NCI-H510A (cell line): ENCODE measurements at regions not wholly inside any gene's neighbourhood (a gene's known extent, or its start where the extent isn't known, plus 50 kb on each side); places are given as distances from the start of the nearest gene placed in this dataset.

ENCODE experiments used
- DNase-seq: peaks from one replicate; lab custom pipeline; 2025; lab: John Stamatoyannopoulos, UW

DNA sequence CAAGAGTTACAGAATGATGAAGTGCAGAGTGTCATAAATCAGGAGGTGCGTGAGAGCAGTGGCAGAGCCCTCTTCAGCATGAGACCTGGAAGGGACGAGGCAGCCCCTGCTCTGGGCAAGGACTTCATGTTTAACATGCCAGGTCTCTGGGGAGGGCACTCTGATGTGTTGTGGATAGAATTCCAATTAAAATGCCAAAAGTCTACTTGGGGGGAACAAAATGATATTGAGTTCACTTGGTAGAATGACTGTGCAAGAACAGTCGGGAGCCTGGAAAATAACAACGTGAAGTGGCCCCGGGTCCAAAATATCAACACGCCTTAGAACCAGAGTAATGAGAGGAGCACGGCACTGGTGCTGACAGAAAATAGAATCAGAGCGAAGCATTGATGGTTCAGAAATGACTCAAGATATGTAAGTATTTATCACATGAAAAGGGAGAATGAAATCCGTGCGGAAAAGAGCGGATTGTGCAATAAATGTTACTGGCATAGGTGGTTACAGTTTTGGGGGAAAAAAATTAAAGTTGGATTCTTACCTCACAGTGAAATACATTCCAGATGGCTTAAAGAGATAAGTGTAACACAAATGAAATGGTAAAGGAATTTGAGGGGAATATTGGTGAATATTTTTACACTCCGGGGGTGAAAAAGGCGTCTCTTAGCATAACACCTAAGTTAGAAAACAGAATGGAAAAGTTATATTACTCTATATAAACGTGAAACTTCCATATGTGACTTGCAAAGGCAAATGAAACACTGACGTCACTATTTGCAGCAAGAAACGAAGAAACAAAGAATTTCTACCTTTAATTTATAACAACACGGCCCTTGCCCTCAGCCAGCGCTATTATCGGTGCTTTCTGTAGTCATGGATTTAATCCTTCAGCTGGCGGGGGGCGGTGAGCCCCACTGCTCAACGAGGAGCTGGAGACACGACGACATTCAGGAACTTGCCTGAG is 159.4 kb upstream of the TWIST2 start:
- no peak for DNase-seq

GRCh38 chr2:238689331-238689730 is 158.6 kb upstream of the TWIST2 start:
- no peak for DNase-seq

GRCh38 chr2:238689871-238690389 is 158.0 kb upstream of the TWIST2 start:
- no peak for DNase-seq

GRCh38 chr2:238690511-238690910 is 157.4 kb upstream of the TWIST2 start:
- no peak for DNase-seq

GRCh38 chr2:238691596-238692491 is 156.0 kb upstream of the TWIST2 start:
- no peak for DNase-seq

DNA sequence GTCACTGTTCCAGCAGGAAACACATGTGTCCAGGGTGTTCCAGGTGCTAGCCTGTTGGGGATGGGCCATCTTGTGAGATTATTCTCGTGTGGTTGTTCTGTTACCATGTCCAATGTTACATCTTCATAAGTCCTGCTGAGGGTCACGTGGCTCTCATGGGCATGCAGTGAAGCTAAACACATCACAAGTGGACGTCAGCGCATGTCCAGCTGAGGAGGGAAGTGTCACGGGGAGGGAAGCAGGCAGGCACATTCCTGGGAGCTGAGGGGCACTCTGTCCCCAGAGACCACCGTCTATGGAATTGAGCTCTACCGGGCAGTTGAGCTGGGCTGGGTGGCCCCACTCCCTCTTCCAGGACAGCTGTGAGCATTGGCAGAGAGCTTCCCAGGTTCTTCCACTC is 155.3 kb upstream of the TWIST2 start:
- no peak for DNase-seq

- DNase-seq, result no peak
Measured at GRCh38 chr2:238693337-238694093, 154.4 kb upstream of the TWIST2 start.

- DNase-seq, result no peak
Measured at GRCh38 chr2:238694136-238694755, 153.6 kb upstream of the TWIST2 start.

GRCh38 chr2:238694922-238695321 is 153.0 kb upstream of the TWIST2 start:
- DNase-seq, result no peak

GRCh38 chr2:238695538-238695937 is 152.3 kb upstream of the TWIST2 start:
- no peak for DNase-seq

GRCh38 chr2:238696331-238696730 is 151.6 kb upstream of the TWIST2 start:
- DNase-seq, result no peak

DNA sequence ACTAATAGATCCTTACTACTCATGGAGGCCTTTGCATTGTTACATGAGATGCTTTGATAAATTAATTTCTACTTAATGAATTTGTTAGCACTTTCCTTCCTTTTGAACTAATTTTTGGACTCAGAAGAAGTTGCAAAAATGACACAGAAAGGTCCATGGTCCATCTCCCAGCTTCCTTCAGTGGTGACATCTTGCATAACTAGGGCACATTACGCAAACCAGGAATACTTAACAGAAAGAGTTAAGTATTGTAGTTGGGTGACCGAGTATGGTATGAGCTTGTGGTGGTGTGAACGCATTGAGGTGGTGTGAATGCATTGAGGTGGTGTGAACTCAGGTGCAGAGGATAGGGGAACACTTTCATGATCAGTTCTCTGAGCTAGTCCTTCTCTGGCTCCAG is 151.1 kb upstream of the TWIST2 start:
- DNase-seq, result no peak

GRCh38 chr2:238697193-238698071 is 150.5 kb upstream of the TWIST2 start:
- no peak for DNase-seq

- DNase-seq, result no peak
Measured at GRCh38 chr2:238698072-238698352, 149.9 kb upstream of the TWIST2 start.

DNA sequence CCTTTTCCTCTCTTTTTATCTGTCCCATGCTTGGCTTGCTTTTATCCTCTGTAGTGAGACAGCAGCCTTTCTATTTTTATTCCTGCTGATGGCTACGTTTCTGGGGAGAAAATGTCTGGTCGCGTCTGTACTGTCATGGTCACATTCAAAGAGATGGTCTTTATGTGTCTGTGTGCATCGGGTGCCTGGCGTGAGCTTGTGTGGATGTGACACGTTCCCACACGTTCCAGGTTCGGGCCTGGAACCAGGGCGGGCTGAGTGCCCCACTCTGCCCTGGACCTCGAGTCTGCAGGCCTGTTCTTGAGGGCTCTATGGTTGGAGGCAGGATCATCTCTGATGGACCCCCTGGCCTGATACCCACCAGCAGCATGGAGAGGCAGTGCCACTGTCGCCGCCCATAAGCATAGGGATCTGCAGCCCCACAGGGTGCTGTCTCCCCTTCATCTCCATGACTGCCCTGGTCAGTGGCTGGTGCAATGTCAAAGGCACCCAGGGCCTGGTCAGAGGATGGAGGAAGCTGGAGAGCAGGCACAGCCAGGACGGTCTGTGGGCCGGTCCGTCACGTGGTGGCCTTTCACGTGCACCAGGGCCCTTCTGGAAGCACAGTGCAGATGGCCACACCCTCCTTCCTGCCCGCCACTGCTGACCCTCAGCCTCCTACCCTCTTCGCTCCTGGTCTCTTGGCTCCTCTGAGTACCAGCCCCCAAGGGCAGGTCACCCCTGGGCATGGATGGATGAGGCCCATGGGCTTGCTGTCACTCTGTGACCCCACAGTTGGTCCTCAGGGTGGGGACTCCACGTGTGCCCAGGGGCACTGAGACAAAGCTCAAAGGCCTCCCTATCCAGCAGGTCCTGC is 149.2 kb upstream of the TWIST2 start:
- no peak for DNase-seq

DNA sequence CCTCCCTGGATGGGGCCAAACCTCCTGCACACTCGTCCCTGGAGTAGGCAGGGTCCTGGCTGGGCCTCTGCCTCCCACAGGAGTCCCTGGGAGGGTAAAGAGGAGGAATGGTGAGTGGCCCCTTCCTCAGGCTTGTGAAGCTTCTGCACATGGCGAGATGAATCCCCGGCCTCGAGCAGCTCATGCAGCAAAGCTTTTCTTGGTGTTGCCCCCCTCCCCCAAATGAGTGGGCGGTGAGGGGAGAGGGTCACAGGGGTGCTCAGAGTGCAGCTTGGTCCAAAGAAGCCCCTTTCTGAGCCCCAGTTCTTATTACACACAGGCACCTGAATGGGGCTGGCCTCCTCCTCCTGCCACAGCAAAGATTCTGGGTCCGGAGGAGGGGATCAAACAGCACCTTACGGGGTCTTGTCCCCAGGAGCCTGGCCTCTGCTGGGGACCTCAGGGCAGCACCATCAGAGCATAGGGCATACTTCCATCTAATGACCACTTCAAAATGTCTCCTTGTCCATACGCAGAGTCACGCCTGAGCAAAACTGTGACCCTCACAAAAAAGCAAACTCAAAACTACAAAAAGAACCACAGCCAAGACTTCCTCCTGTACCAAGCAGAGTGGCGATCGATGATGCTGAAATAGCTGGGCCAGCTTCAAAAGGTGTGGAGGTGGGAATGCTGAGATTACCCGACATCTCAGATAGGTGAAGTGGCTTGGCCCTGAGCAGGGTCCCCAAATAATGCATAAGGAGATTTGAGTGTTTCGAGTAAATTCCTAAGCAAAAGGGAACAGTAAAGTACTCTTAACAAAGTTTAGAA is 148.4 kb upstream of the TWIST2 start:
- DNase-seq, result no peak

DNA sequence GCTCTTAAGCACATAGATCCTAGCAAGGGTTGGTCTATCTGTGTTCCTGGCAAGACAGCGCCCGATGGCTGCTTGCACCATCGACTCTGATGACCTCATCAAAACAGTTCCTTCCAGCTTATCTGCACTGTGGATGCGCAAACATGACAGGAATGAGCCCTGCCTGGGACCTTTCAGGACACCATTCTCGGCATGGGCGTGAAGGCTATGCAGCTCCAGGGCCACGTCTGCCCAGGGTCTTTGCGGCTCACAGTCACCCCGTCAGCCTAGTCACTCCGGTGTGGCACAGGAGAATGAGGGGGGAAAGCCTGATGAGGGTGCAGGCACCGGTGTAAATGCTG is 147.8 kb upstream of the TWIST2 start:
- no peak for DNase-seq

DNA sequence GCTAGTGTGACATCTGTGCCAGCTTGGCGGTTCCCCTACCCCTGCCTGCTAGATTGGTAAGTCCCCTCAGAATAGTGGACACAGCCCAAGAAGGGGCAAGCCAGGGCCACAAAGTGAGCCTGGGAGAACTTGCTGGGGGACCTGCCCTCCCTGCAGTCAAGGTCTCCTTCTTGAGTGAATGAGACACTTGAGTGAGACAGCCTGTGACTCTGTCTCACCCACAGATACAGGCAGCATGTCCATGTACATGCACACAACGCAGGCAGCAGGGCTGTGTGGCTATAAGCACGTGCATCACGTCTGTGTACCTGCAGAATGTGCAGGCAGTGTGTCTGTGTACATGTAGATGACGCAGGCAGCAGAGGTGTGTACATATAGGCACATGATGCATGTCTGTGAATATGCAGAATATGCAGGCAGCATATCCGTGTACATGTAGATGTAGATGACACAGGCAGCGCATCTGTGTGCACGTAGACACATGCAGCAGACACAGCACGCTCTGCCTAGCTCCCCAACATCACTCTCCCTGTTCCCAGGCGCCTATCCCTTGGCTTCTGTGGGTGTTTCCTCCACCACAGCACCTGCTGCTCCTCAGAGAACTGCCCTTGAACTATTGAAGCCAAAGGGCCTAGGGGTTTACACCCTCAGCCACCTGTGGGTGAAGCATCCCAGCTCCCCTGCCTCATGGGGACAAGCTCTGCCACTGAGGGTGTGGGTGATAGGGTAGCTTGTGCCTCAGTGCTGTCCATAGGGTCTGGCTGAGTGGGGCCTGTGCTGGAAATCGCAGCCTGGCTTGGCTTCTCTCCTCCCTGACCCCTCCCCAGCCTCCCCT is 147.2 kb upstream of the TWIST2 start:
- no peak for DNase-seq
